Heart left ventricle (tissue), 13 donors: ENCODE measurements at regions not wholly inside any gene's neighbourhood (a gene's known extent, or its start where the extent isn't known, plus 50 kb on each side); places are given as distances from the start of the nearest gene placed in this dataset.

Source experiments
- POLR2A ChIP-seq, 2 donors: fragments of 450-650 bp; IDR thresholded peaks; one replicate each; pipeline ENCODE4 v1.6.1; 2017; ENCODE audit warnings: antibody characterized with exemption in 2 of 2, mild to moderate bottlenecking in 2 of 2, moderate library complexity in 2 of 2
- TF ChIP-seq, protein P1 (sequence below), 12 donors: fragments of 200-600 bp; sonication (generic) in 4 of 12; IDR thresholded peaks; one replicate each; pipeline versions ENCODE4 v1.5.0 to v1.8.0; 2018 to 2022; ENCODE audit warnings: antibody characterized with exemption in 12 of 12, mild to moderate bottlenecking in 5 of 12
- donor health status: ischemic (EF 13 %, LVEDD 7.1; RV severe dilation, severe dysfunction).
- donor health status: DM: no; HTN: yes; CAD: no.
- donor health status: DM: no; HTN: no; CAD: no.
- donor health status: ischemic (EF 25% LVEDD 6.9; RV normal size, moderate dysfunction).
- donor health status: ischemic (EF 25% LVEDD 5.7; RV mildly dilated, moderate dysfunction).
- donor health status: ischemic (EF 35%, LVEDD 5.7; RV mildly dilated, moderate dysfunction).
- donor health status: nonischemic (EF 11% LVEDD 7.7; RV severe dilation, severe dysfunction).
- donor health status: DM: yes; HTN: yes; CAD: no.
- donor health status: PGD.
- donor health status: ischemic (EF 29% LVEDD 5.4; RV normal size, mild dysfunction).
- donor health status: nonischemic (EF 23%, LVEDD 6.1; RV moderate dilation, normal function).

DNA sequence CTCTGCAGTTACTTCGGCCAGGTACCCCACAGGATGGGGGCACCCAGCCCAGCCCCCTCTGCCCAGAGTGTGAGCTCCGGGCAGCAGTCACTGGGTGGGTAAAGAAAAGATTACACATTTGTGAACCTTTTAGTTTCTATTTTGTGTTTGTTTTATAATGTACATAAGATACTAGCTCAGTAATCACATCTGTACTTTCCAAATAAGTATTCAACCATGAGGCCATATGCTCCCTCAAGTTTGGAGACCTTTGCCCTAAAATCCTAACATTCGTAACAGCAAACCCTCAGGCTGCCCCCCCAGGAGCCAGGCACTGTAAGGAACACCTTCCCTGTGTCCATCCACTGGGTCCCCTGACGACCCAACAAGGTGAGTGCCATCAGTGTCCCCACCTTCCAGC is 68.3 kb upstream of the SLC6A6 start:
- no peak for TF ChIP-seq POLR2A (IDR thresholded peaks at IDR 0.05)
- TF ChIP-seq, protein P1, sequence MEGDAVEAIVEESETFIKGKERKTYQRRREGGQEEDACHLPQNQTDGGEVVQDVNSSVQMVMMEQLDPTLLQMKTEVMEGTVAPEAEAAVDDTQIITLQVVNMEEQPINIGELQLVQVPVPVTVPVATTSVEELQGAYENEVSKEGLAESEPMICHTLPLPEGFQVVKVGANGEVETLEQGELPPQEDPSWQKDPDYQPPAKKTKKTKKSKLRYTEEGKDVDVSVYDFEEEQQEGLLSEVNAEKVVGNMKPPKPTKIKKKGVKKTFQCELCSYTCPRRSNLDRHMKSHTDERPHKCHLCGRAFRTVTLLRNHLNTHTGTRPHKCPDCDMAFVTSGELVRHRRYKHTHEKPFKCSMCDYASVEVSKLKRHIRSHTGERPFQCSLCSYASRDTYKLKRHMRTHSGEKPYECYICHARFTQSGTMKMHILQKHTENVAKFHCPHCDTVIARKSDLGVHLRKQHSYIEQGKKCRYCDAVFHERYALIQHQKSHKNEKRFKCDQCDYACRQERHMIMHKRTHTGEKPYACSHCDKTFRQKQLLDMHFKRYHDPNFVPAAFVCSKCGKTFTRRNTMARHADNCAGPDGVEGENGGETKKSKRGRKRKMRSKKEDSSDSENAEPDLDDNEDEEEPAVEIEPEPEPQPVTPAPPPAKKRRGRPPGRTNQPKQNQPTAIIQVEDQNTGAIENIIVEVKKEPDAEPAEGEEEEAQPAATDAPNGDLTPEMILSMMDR (IDR thresholded peaks at IDR 0.05): no peak
